Fibroblast of skin of left quadriceps (primary cell): ENCODE measurements at regions not wholly inside any gene's neighbourhood (a gene's known extent, or its start where the extent isn't known, plus 50 kb on each side); places are given as distances from the start of the nearest gene placed in this dataset.
"Not testable (repeated sequence)": the region's sequence is repeated elsewhere in the genome, so short reads cannot be mapped to it uniquely, and the experiment has no call there.

Experiments
- DNase-seq, 2 experiments: peaks; one replicate each; pipeline ENCODE4 v3.0.0-alpha.2; 2013; ENCODE audit warnings: low read depth in 2 of 2

DNA sequence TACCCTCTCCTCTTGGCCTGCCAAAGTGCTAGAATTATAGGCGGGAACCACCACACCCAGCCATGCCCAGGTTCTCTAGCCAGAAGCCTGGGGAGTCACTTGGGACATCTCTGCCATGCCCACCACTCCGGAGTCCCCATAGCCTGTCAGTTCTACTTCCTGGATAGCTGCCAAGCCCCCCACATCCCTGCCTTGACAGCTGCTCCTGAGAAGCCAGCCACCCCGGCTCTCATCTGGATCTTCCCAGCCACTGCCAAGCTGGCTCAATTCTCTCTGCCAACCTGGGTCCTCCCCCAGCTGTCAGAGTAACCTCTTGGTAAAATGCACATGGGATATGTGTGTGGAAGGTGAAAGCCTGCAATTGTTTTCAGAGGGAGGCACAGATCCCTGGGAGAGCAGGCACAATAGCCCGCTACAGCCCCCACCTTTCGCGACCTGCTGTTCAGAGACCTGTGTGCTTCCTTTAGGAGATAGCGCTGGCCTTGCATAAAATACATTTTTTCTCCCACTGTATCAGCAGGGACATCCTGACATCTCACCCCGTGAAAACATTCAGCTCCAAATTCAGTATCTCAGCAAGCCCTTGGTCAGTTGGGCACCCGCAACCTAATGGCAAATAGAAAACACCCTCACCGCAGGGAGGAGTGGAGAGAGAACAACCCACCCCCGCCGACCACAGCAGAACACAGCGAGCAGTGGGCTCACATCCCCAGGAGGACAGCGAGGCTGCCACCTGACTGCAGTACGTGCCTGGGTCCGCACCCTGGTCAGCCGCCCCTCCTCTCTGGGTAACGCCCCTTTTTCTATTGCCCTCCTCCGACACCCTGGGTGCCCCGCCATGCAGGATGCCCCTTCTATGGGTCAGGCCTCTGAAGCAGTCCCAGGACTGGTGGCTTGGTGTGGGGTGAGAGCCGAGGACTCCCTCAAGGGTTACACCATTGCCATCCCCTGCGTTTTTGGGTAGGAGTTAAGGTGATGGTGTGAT, 1342.2 kb downstream of the BRD1 start:
- no peak for DNase-seq

GRCh38 chr22:48483764-48484528, 1343.7 kb downstream of the BRD1 start:
- DNase-seq, result no peak

- no peak for DNase-seq
These were observed 1344.9 kb downstream of the BRD1 start for GRCh38 chr22:48482771-48483170.

DNA sequence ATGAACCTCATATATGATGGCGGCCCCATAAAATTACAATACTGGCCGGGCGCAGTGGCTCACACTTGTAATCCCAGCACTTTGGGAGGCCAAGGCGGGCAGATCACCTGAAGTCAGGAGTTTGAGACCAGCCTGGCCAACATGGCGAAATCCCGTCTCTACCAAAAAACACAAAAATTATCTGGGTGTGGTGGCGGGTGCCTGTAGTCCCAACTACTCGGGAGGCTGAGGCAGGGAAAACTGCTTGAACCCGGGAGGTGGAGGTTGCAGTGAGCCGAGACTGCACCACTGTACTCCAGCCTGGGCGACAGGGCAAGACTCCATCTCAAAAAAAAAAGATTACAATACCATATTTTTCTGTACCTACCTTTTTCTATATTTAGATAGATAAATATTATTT, 1345.5 kb downstream of the BRD1 start:
- not testable (repeated sequence) for DNase-seq

GRCh38 chr22:48481748-48482147, 1345.9 kb downstream of the BRD1 start:
- DNase-seq, result no peak

- DNase-seq, result no peak
These were observed 1349.0 kb downstream of the BRD1 start for GRCh38 chr22:48478529-48479265.

DNA sequence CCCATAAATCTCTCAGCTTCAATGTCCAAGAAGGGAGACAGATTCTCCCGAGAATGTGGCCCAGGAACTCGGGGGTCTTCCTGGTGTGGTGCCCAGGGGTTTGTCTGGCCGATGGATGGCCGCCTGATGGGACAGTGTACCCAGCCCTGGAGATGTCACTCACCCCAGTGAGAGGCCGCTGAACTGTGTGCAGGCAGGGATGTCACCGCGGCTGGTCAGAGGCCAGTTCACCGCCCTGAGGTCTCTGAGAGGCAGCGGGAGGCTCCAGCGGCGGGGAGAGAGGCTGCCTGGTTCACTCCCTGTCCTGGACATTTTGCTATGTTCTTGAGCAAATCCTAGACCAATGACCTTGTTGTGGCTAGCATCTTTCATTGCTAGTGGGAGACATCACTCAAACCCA, 1349.5 kb downstream of the BRD1 start:
- DNase-seq, result no peak

GRCh38 chr22:48477031-48477721, 1350.5 kb downstream of the BRD1 start:
- DNase-seq, result no peak

DNA sequence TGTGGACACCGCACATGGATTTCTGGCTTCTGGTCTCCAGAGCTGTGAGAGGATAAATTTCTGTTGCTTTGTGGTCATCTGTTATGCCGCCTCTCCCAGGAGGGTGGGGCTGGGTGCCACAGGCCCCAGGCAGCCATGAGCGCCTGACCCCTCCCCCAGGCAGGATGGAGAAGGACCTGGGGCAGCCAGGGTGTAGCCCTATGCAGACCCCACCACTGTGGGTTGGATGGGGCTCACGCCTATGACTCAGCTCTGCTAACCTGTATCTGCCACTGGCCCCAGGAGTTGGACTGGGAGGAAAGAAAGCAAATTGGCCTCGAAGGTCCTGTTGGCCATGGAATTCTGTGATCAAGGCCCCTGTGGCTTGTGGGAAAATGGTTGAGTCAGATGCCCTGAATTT, 1351.1 kb downstream of the BRD1 start:
- DNase-seq, result no peak

- no peak for DNase-seq
These were observed 1351.9 kb downstream of the BRD1 start for GRCh38 chr22:48475661-48476345.

DNA sequence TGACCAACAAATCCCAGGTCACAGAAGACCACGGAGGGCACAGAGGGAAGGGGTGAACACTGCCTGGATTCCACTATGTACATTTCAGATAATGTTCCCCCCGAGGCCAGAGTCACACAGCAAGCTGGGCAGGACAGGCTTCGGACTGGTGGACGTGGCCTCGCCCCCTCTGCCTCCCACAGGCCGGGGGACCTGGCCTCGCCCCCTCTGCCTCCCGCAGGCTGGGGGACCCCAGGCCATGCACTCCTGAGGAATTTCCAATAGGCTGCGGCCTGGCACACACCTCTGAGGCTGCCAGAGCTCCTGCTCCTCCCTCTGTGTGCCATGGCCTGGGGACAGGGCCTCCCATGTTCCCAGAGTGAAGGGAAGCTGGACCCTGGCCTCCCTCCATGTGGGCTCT, 1352.8 kb downstream of the BRD1 start:
- no peak for DNase-seq

DNA sequence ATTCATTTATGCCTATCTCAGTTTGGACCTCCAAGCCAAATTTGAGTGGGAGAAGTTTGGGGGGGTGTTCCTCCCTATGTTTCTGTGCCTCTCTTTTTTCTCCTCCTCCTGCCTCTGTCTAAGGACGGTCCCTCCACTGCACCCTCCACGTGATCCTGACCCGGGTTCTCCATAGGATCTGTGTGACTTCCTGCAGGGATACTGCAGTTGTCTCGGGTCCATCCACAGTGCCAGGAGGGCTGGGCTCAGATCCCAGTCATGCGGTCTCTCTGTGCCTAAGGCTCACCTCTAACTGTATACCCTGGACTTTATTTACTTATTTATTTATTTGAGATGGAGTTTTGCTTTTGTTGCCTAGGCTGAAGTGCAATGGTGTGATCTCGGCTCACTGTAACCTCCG, 1354.5 kb downstream of the BRD1 start:
- no peak for DNase-seq

DNA sequence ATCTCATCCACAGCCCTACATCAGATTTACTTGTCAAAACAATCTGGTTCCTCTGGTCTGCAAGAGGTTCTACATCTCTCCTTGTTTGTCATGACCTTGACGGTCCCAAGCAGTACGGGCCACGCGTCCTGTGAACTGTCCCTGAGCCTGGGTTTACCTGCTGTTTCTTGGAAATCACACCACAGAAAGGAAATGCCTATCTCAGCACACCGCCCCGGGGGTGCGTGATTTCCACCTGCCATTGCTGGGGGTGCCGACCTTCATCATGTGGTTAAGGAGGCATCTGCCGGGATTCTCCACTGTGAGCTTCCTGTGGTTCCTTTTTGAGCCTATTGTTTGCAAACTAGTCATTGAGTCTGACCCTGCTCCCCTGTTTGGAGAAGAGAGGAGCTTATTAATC, 1363.4 kb downstream of the BRD1 start:
- DNase-seq, result no peak

DNA sequence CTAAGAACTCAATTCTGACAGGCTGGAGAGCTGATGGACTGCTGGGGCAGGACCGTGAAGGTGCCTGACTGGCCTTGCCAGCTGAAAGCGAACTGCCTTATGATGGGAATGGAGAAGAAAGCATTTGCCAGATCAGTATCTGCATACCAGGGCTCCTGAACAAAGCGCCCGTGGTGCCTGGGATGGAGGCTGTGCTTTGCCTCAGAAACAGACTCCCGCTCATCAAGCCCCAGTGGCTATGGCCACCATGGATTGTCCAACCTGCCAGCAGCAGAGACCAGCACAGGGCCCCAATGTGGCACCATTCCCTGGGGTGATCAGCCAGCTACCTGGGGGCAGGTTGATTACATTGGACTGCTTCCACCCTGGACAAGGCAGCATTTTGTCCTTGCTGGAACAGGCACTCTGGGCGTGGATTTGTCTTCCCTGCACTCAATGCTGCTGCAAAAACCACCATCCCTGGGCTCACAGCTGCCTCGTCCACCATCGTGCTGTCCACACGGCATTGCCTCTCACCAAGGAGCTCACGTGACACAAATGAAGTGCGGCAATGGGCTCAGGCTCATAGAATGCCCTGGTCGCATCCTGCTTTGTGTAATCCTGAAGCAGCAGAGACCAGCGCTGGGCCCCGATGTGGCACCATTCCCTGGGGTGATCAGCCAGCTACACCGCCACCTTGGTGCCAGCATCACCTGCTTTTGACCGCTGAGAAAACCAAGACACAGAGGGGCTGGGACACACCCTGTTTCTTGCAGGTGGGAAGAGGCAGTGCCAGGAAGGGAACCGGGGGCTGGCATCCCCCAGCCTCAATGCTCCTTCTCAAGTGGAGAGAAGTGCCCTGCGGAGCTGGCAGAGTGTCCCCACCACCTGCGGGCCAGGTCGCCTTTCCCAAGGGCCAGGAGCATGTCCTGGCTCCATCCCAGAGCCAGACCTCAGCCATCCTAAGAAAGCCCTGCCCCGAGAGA, 1367.5 kb downstream of the BRD1 start:
- no peak for DNase-seq

DNA sequence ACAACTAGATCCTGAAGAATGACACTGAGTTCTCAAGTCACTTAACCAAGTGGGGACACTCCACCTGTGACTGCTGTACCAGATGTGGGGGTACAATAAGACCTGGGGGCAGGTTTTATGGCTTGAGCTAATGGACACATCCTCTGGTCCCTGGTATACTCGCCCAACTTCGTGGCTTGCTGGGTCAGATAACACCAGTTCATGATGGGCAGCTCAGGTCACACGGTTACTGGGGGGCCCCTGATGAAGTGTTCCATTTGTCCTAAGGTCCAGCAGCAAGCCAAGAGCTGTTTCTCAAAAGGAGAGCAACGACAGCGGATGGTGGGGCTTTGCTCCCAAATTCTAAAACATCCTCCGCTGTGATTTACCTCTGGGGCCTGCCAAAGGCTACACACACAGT, 1368.4 kb downstream of the BRD1 start:
- no peak for DNase-seq

DNA sequence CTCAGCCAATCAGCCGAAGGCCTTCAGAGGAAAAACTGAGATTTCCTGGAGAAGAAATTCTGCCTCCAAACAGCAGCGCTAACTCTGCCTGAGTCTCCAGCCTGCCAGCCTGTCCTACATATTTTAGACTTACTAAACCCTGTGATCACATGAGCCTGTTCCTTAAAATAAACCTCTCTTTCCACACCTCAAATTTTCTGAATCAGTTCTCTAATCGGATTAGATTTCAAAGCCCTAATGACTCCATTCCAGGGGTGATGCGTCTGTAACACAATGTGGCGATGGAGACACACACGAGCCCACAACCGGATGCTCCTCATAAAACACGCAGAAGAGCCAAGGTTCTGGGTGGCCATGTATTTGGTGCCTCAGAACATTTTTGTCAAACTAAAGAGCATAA, 1371.2 kb downstream of the BRD1 start:
- no peak for DNase-seq

- DNase-seq, result no peak
These were observed 1373.8 kb downstream of the BRD1 start for GRCh38 chr22:48453751-48454485.

DNA sequence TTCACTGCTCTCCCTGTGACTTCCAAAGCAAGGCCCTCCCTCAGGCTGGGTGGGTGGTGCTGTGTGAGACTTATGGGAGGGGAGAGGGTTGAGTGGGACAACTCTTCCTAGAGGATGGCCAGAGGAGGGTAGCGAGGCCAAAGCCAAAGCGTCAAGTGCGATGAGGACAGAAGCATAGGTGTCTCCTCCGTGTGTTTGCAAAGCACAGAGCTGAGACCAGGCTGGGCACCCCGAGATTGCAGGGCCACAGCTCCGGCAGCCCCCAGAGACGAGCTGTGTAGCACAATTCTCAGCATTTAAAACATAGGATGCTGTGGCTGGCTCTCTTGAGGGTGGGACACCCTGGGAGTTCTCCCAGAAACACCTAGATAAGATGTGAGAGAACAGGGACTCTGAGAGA, 1374.5 kb downstream of the BRD1 start:
- no peak for DNase-seq

- no peak for DNase-seq
These were observed 1374.9 kb downstream of the BRD1 start for GRCh38 chr22:48452766-48453165.
